IMR-90 (cell line): ENCODE measurements at regions not wholly inside any gene's neighbourhood (a gene's known extent, or its start where the extent isn't known, plus 50 kb on each side); places are given as distances from the start of the nearest gene placed in this dataset.

Source experiments
- BHLHE40 ChIP-seq: fragments of 150-350 bp; IDR thresholded peaks from 2 replicates; pipeline ENCODE4 v1.6.1; 2016; ENCODE audit warnings: mild to moderate bottlenecking, low read depth, low read length
- CEBPB ChIP-seq: IDR thresholded peaks from 2 replicates; pipeline ENCODE4 v1.6.1; 2012; ENCODE audit warnings: low read depth, low read length, improper control_type of control experiment
- FOS ChIP-seq: fragments of 150-350 bp; IDR thresholded peaks from 2 replicates; pipeline ENCODE4 v1.6.1; 2016; ENCODE audit warnings: low read depth, low read length
- MAZ ChIP-seq: IDR thresholded peaks from 2 replicates; pipeline ENCODE4 v1.6.1; 2012; ENCODE audit warnings: low read depth, mild to moderate bottlenecking, low read length, improper control_type of control experiment, moderate library complexity, borderline replicate concordance
- POLR2A ChIP-seq: IDR thresholded peaks from 2 replicates; pipeline ENCODE4 v1.6.1; 2012; ENCODE audit warnings: mild to moderate bottlenecking, low read depth, low read length
- RAD21 ChIP-seq: IDR thresholded peaks from 2 replicates; pipeline ENCODE4 v1.6.1; 2012; ENCODE audit warnings: low read length, improper control_type of control experiment
- RFX5 ChIP-seq: IDR thresholded peaks from 2 replicates; pipeline ENCODE4 v1.8.0; 2012; ENCODE audit warnings: low read depth, mild to moderate bottlenecking, low read length, moderate library complexity
- TF ChIP-seq, protein P1 (sequence below): conservative IDR thresholded peaks from 2 replicates; pipeline ENCODE4 v1.5.1; 2012; ENCODE audit warnings: mild to moderate bottlenecking, low read depth, low read length, improper control_type of control experiment
- TF ChIP-seq, protein P2 (sequence below): fragments of 150-350 bp; IDR thresholded peaks from 2 replicates; pipeline ENCODE4 v1.6.1; 2017; ENCODE audit warnings: mild to moderate bottlenecking, antibody characterized with exemption, low read length, low read depth

DNA sequence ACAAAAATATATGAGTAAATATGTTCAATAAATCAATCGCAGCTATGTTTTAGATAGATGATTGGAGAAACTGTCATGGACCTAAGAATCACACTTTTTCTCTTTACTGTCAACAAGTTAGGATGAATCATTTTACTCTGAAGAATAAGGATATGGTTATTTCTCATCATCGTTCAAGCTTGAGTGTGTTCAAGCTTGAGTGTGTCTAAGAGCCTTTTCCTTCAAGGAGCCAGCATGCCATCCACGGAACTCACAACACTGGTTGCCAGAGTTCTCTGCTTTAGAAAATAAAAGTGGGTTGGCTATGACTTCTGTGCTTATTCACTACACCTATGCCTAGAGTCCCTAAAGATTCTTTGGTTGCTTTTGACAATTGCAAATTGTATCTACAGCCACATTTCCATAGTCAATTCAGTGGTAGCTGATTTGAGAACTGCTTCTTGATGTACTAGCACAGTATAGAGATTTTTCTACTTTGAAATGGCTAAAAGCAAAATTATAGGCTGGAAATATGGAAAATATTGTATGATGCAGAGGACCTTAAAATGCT is 58.1 kb upstream of the SCEL start:
- TF ChIP-seq POLR2A (no peak), MAZ (no peak), CEBPB (no peak), FOS (no peak), RAD21 (no peak), BHLHE40 (no peak), RFX5 (no peak)
- TF ChIP-seq, protein P1, sequence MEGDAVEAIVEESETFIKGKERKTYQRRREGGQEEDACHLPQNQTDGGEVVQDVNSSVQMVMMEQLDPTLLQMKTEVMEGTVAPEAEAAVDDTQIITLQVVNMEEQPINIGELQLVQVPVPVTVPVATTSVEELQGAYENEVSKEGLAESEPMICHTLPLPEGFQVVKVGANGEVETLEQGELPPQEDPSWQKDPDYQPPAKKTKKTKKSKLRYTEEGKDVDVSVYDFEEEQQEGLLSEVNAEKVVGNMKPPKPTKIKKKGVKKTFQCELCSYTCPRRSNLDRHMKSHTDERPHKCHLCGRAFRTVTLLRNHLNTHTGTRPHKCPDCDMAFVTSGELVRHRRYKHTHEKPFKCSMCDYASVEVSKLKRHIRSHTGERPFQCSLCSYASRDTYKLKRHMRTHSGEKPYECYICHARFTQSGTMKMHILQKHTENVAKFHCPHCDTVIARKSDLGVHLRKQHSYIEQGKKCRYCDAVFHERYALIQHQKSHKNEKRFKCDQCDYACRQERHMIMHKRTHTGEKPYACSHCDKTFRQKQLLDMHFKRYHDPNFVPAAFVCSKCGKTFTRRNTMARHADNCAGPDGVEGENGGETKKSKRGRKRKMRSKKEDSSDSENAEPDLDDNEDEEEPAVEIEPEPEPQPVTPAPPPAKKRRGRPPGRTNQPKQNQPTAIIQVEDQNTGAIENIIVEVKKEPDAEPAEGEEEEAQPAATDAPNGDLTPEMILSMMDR = no peak
- TF ChIP-seq, protein P2, sequence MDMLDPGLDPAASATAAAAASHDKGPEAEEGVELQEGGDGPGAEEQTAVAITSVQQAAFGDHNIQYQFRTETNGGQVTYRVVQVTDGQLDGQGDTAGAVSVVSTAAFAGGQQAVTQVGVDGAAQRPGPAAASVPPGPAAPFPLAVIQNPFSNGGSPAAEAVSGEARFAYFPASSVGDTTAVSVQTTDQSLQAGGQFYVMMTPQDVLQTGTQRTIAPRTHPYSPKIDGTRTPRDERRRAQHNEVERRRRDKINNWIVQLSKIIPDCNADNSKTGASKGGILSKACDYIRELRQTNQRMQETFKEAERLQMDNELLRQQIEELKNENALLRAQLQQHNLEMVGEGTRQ = no peak
